HG02610 (cell line): ENCODE measurements at regions not wholly inside any gene's neighbourhood (a gene's known extent, or its start where the extent isn't known, plus 50 kb on each side); places are given as distances from the start of the nearest gene placed in this dataset.
"Not testable (repeated sequence)": the region's sequence is repeated elsewhere in the genome, so short reads cannot be mapped to it uniquely, and the experiment has no call there.

Experiments used
- ATAC-seq: cut with Tn5 transposase; IDR thresholded peaks from one replicate; pipeline ENCODE4 v1.9.1; 2021; ENCODE audit warnings: mild to moderate bottlenecking, moderate library complexity; ENCODE audit not compliant: unreplicated experiment

GRCh38 chr3:80994767-80995166 lies 766.7 kb downstream of the GBE1 start:
- no peak for ATAC-seq

GRCh38 chr3:80994085-80994665 lies 767.3 kb downstream of the GBE1 start:
- ATAC-seq: no peak

GRCh38 chr3:80993241-80993945 lies 768.1 kb downstream of the GBE1 start:
- no peak for ATAC-seq

- no peak for ATAC-seq
These were observed 777.7 kb downstream of the GBE1 start for GRCh38 chr3:80983753-80984152.

- no peak for ATAC-seq
These were observed 783.1 kb downstream of the GBE1 start for GRCh38 chr3:80978216-80978969.

- ATAC-seq: no peak
These were observed 791.2 kb downstream of the GBE1 start for GRCh38 chr3:80970292-80970691.

GRCh38 chr3:80929576-80929975 lies 831.9 kb downstream of the GBE1 start:
- no peak for ATAC-seq

- ATAC-seq: no peak
These were observed 846.6 kb downstream of the GBE1 start for GRCh38 chr3:80914854-80915253.

- no peak for ATAC-seq
These were observed 863.2 kb downstream of the GBE1 start for GRCh38 chr3:80898211-80898610.

- not testable (repeated sequence) for ATAC-seq
These were observed 864.4 kb downstream of the GBE1 start for GRCh38 chr3:80897005-80897404.

GRCh38 chr3:80890571-80890970 lies 870.9 kb downstream of the GBE1 start:
- ATAC-seq: no peak

GRCh38 chr3:80889535-80889934 lies 871.9 kb downstream of the GBE1 start:
- ATAC-seq: no peak

GRCh38 chr3:80870476-80871041 lies 890.9 kb downstream of the GBE1 start:
- ATAC-seq: no peak

- ATAC-seq: no peak
These were observed 906.0 kb downstream of the GBE1 start for GRCh38 chr3:80855482-80855881.

GRCh38 chr3:80836395-80836794 lies 925.0 kb downstream of the GBE1 start:
- ATAC-seq: no peak

GRCh38 chr3:80807577-80807976 lies 953.9 kb downstream of the GBE1 start:
- no peak for ATAC-seq

- no peak for ATAC-seq
These were observed 954.8 kb downstream of the GBE1 start for GRCh38 chr3:80806673-80807072.

- no peak for ATAC-seq
These were observed 972.5 kb downstream of the GBE1 start for GRCh38 chr3:80788914-80789313.

GRCh38 chr3:80785875-80786274 lies 975.6 kb downstream of the GBE1 start:
- ATAC-seq: no peak

- ATAC-seq: no peak
These were observed 976.0 kb downstream of the GBE1 start for GRCh38 chr3:80785475-80785874.

- ATAC-seq: no peak
These were observed 990.4 kb downstream of the GBE1 start for GRCh38 chr3:80771085-80771484.
